GM06990 (cell line): ENCODE measurements at regions not wholly inside any gene's neighbourhood (a gene's known extent, or its start where the extent isn't known, plus 50 kb on each side); places are given as distances from the start of the nearest gene placed in this dataset.

Experiments used
- DNase-seq: peaks from one replicate; pipeline ENCODE4 v3.0.0-alpha.2; 2011; ENCODE audit not compliant: insufficient read length; ENCODE audit errors: extremely low read depth
- H3K27me3 ChIP-seq: replicated peaks from 2 replicates; pipeline ENCODE4 v1.6.0; 2011; ENCODE audit warnings: low read length; ENCODE audit not compliant: control insufficient read depth, insufficient read depth
- H3K36me3 ChIP-seq: 2 replicates; pipeline ENCODE4 v1.5.1; 2011; ENCODE audit warnings: low read length; ENCODE audit not compliant: control insufficient read depth, insufficient read depth
- H3K4me3 ChIP-seq: replicated peaks from 2 replicates; pipeline ENCODE4 v1.5.1; 2011; ENCODE audit warnings: low read depth, mild to moderate bottlenecking, control low read depth, low read length
- CTCF ChIP-seq: IDR thresholded peaks from 2 replicates; pipeline ENCODE4 v1.5.1; 2011; ENCODE audit warnings: low read length, control low read depth, mild to moderate bottlenecking, inconsistent platforms; ENCODE audit not compliant: insufficient read depth, poor library complexity, severe bottlenecking

- peaks cover 8% of the 10 kb centered on the region for H3K27me3 ChIP-seq
- H3K4me3 ChIP-seq, result peak overlapping the region; percentile 67
- DNase-seq, result peak; percentile 66
- H3K36me3 ChIP-seq, result no peaks in the 10 kb centered on the region
- no peak for TF ChIP-seq CTCF
These were observed 64.0 kb upstream of the MAPRE2 start for GRCh38 chr18:34976899-34977837.

GRCh38 chr18:34977838-34978532, 63.2 kb upstream of the MAPRE2 start:
- peak; percentile 35 for DNase-seq
- Histone ChIP-seq H3K4me3 (peak overlapping the region; percentile 67), H3K27me3 (peaks cover 8% of the 10 kb centered on the region)

GRCh38 chr18:34978533-34978893, 62.7 kb upstream of the MAPRE2 start:
- Histone ChIP-seq H3K27me3 (peaks cover 8% of the 10 kb centered on the region), H3K36me3 (no peaks in the 10 kb centered on the region), H3K4me3 (peak overlapping the region; percentile 67)
- no peak for DNase-seq
- no peak for TF ChIP-seq CTCF

More at GRCh38 chr18:34977838-34978532, 63.2 kb upstream of the MAPRE2 start:
- no peaks in the 10 kb centered on the region for H3K36me3 ChIP-seq
- no peak for TF ChIP-seq CTCF

- no peak overlapping the region; the same call in 1 of the 2 replicates for H3K4me3 ChIP-seq
- no peaks in the 10 kb centered on the region for H3K36me3 ChIP-seq
- TF ChIP-seq CTCF, result no peak
- DNase-seq, result no peak
- H3K27me3 ChIP-seq, result peaks cover 8% of the 10 kb centered on the region
These were observed 62.1 kb upstream of the MAPRE2 start for GRCh38 chr18:34978953-34979608.

- DNase-seq, result no peak
- H3K36me3 ChIP-seq, result no peaks in the 10 kb centered on the region
- no peak overlapping the region for H3K4me3 ChIP-seq
- no peak for TF ChIP-seq CTCF
- peaks cover 2% of the 10 kb centered on the region for H3K27me3 ChIP-seq
These were observed 59.7 kb upstream of the MAPRE2 start for GRCh38 chr18:34981487-34981886.
